NCI-H2196 treated with DMSO at 0.1 percent for 48 hours (cell line): ENCODE measurements at regions not wholly inside any gene's neighbourhood (a gene's known extent, or its start where the extent isn't known, plus 50 kb on each side); places are given as distances from the start of the nearest gene placed in this dataset.
"Not testable (repeated sequence)": the region's sequence is repeated elsewhere in the genome, so short reads cannot be mapped to it uniquely, and the experiment has no call there.

ENCODE experiments used
- DNase-seq: peaks from one replicate; lab custom pipeline; 2025; ENCODE audit not compliant: unreplicated experiment; lab: John Stamatoyannopoulos, UW

- no peak for DNase-seq
Observed at GRCh38 chr7:22066522-22066921, 120.8 kb upstream of the CDCA7L start.

DNA sequence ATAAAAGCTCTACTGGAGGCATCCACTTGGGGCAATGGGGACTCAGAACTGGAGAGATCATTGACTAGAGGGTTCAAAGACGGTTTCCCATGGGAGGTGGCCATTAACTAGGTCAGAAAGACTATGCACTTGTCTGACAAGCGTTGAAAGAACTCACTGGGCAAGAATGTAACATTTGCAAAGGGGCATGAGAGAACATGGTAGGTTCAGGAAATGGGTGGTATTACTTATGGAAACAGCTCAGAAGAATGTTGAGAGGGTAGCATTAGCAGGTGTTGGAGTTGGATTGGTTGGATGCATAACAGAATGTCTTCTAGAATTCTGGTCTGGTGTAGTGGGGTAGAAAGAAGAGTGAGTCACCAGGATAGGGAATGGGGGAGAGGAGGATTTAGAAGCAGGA, 119.1 kb upstream of the CDCA7L start:
- no peak for DNase-seq

GRCh38 chr7:22061775-22062174, 116.1 kb upstream of the CDCA7L start:
- no peak for DNase-seq

- DNase-seq: no peak
Observed at GRCh38 chr7:22060863-22061262, 115.2 kb upstream of the CDCA7L start.

- DNase-seq: no peak
Observed at GRCh38 chr7:22060197-22060596, 114.5 kb upstream of the CDCA7L start.

DNA sequence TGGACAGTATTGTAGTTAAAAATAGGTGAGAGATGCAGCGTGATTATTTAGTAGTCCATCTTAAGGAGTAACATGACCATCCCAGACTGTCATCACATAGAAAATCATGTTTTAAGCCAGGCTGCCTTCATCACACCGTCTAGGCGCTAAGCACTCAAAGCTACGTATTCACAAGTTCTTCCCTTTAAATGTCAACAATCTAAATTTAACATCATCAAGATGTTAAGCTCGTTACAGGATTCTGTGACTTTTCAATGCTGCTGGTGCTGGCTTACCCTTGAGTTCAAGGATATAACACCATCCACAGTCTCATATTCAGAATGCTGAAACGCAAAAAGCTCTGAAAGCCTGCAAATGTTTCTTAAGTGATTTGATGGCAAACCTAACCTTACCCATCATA, 109.5 kb upstream of the CDCA7L start:
- DNase-seq: no peak

DNA sequence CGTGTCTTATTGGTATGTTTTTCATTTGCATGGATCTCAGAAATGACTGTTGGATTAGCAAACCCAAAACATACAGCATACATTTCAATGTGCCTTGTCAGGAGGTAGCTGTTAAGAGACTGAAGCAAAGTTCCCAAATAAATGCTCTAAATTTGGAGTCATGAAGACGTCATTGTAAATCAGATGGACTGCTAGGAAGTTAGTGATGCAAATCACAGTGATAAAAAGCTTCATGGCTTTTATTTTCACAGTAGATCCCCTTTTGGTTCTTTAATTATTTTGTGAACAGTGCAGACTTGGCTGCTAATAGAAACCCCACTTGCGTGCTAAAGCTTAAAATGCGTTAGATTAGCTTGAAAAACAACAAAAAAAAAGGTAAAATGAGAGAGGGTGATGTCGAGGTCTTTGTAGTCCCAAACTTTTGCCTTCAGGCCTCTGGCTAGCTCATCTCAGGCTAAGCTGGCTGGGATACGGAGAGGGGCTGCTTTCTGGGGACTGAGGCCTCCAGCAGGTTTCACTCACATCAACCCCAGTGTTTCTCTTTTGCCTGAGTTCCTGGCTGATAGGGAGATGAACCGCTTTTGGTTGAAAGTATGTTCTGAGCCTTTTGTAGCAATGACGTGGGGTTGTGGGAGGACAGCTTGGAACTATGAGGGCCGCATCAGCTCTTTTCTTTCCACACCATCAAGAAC, 107.1 kb upstream of the CDCA7L start:
- no peak for DNase-seq

DNA sequence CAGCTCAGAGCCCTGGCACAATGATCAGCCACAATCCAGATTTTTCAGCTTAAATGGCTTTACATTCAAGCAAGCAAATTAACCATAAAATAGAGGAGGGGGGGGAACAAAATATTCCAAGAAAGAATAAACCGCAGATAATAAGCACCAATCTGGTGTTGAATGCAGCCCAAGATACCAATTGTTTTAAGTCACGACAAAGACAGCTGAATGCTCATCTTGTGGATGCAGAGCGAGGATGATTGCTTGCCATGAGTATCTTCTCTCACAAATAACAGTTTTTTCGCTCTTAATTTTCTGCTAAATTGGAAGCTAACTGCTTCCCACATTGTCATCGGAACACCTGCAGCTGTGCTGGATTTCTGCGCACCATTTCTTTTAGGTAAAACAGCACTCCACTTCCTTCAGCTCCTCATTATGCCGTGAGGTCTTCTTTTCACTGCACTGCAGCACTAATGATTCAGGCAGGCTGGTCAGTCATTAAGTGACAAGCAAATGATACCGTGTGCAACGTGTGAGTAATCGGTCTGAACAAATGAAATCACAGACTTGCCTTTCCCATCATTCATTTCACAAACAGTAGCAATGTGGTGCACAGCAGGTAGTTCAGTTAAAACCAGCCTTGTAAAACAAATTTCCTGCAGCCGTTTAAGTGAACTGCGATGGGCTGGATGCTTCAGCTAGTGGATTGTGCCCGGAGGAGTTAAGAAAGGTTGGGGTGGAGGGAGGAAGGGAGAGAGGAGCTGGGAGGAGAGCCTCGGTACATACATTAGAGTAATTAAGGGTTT, 106.4 kb upstream of the CDCA7L start:
- no peak for DNase-seq

- DNase-seq: no peak
Observed at GRCh38 chr7:22049766-22050500, 104.2 kb upstream of the CDCA7L start.

GRCh38 chr7:22043367-22043766, 97.7 kb upstream of the CDCA7L start:
- no peak for DNase-seq

GRCh38 chr7:22040923-22041595, 95.4 kb upstream of the CDCA7L start:
- DNase-seq: no peak

GRCh38 chr7:22039670-22040069, 94.0 kb upstream of the CDCA7L start:
- no peak for DNase-seq

GRCh38 chr7:22032356-22032755, 86.7 kb upstream of the CDCA7L start:
- not testable (repeated sequence) for DNase-seq

GRCh38 chr7:22028656-22029055, 83.0 kb upstream of the CDCA7L start:
- not testable (repeated sequence) for DNase-seq

- no peak for DNase-seq
Observed at GRCh38 chr7:22027475-22027874, 81.8 kb upstream of the CDCA7L start.

- no peak for DNase-seq
Observed at GRCh38 chr7:22025983-22026382, 80.3 kb upstream of the CDCA7L start.

- no peak for DNase-seq
Observed at GRCh38 chr7:22025075-22025474, 79.4 kb upstream of the CDCA7L start.

DNA sequence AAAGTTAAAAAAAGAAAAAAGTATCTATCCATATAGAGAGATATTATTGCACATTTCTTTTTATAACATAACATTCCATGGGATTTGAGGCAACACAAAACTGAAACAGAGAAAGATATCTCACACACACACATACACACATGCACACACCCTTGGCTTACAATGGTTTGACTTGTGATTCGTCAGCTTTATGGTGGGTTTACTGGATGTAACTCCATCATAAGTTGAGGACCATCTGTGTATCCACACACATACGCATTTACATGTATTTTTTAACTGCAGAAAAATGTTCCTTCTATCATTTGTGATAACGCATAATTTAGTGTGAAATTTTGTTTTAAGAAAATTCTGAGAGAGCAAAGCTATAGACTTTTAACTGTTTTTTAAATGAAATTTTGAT, 74.2 kb upstream of the CDCA7L start:
- DNase-seq: no peak

DNA sequence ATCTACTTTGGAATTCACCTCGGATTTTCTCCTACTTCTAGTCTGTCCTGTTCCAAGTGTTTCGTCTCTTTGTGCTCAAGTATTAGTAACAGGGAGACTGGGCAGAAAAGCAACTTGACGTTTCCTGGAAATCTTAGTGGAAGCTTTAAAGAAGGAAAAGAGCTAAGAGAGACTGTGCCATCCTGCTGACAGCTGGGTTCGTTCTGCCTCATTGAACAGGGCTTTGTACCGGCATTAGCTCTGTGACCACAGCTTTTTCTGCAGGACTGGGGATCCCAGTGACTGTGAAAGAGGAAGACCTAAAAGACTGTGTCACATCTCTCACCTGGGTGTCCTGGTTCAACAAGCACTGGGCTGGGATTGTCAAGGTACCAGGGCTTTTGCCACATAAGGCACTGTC, 70.8 kb upstream of the CDCA7L start:
- no peak for DNase-seq

- DNase-seq: no peak
Observed at GRCh38 chr7:22013711-22014110, 68.0 kb upstream of the CDCA7L start.

DNA sequence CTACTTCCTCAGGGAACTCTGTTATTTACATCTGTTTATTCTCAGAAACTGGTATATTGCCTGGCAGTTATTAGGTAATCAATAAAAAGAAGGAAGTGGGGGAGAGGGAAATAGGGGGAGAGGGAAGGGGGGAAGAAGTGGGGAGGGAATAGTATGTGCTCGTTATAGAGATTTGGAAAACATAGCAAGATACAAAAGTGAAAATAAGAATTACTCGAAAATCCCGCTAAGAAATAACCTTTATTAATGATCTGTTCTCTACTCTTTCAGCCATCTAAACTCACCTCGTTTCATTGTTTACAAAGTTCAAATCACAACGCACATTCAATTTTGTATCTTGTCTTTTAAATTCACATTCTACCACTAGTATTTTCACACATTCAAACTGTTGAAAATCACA, 63.0 kb upstream of the CDCA7L start:
- DNase-seq: no peak
